GM06990 (cell line): ENCODE measurements at regions not wholly inside any gene's neighbourhood (a gene's known extent, or its start where the extent isn't known, plus 50 kb on each side); places are given as distances from the start of the nearest gene placed in this dataset.

Source experiments
- DNase-seq: peaks from one replicate; pipeline ENCODE4 v3.0.0-alpha.2; 2011; ENCODE audit not compliant: insufficient read length; ENCODE audit errors: extremely low read depth
- H3K27me3 ChIP-seq: replicated peaks from 2 replicates; pipeline ENCODE4 v1.6.0; 2011; ENCODE audit warnings: low read length; ENCODE audit not compliant: control insufficient read depth, insufficient read depth
- H3K36me3 ChIP-seq: 2 replicates; pipeline ENCODE4 v1.5.1; 2011; ENCODE audit warnings: low read length; ENCODE audit not compliant: control insufficient read depth, insufficient read depth
- H3K4me3 ChIP-seq: replicated peaks from 2 replicates; pipeline ENCODE4 v1.5.1; 2011; ENCODE audit warnings: low read depth, mild to moderate bottlenecking, control low read depth, low read length
- TF ChIP-seq, protein P1 (sequence below): IDR thresholded peaks from 2 replicates; pipeline ENCODE4 v1.5.1; 2011; ENCODE audit warnings: low read length, control low read depth, mild to moderate bottlenecking, inconsistent platforms; ENCODE audit not compliant: insufficient read depth, poor library complexity, severe bottlenecking

DNA sequence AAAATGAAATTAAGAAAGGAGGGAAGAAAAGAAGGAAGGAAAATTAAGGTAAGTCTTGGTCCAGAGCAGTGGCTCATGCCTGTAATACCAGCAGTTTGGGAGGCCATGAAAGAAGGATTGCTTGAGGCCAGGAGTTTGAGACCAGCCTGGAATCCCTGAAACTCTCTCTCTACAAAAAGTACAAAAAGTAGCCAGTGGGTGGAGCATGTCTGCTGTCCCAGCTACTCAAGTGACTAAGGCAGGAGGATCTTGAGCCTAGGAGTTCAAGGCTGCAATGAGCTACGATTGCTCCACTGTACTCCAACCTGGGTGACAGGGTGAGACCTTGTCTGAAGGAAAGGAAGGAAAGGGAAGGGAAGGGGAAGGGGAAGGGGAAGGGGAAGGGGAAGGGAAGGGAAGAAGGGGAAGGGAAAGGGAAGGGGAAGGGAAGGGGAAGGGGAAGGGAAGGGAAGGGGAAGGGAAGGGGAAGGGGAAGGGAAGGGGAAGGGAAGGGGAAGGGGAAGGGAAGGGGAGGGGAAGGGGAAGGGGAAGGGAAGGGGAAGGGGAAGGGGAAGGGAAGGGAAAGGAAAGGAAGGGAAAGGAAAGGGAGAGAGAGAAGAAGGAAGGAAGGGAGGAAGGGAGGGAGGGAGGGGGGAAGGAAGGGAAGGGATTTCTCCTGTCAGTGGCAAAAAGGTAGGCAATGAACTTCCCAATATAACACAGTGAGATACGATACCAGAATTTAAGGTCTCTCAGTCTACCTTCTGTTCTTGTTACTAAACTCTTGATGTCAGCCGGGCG, 412.8 kb downstream of the CMPK2 start:
- Histone ChIP-seq H3K4me3 (no peak overlapping the region), H3K36me3 (no peaks in the 10 kb centered on the region), H3K27me3 (no peaks in the 10 kb centered on the region)
- TF ChIP-seq, protein P1, sequence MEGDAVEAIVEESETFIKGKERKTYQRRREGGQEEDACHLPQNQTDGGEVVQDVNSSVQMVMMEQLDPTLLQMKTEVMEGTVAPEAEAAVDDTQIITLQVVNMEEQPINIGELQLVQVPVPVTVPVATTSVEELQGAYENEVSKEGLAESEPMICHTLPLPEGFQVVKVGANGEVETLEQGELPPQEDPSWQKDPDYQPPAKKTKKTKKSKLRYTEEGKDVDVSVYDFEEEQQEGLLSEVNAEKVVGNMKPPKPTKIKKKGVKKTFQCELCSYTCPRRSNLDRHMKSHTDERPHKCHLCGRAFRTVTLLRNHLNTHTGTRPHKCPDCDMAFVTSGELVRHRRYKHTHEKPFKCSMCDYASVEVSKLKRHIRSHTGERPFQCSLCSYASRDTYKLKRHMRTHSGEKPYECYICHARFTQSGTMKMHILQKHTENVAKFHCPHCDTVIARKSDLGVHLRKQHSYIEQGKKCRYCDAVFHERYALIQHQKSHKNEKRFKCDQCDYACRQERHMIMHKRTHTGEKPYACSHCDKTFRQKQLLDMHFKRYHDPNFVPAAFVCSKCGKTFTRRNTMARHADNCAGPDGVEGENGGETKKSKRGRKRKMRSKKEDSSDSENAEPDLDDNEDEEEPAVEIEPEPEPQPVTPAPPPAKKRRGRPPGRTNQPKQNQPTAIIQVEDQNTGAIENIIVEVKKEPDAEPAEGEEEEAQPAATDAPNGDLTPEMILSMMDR, result peak; percentile 35
- DNase-seq, result no peak

DNA sequence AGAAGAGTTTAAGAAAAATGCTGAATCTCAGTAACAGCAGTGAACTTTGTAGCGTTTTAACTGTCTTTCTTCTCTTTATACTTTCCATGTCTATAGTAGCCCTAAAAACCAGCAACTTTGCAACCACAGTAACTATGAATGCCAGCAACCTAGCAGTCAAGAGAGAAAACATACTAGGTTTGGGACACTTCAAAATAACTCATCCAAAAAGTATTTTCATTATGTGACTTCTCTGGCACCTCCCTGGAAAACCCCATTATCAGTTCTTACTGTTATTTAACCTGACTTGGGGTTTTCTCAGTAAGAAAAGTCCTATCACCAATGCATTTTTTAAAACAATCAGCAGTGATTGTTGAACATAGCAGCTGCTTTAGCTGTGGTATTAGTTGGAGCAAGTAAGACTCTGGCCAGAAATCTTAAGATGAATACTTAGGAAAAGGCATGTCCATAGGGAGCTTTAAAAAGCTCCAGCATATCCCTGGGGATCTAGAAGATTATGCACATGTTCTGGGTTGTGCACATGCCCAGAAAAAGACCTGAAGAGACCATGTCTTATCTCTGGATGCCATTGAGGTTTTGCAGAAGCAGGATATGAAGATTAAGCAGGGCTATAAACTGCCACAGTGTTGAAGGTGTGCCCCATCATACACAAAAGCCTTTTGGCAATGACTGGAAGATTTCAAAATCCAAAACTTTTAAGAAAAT, 411.3 kb downstream of the CMPK2 start:
- Histone ChIP-seq H3K36me3 (no peaks in the 10 kb centered on the region), H3K4me3 (no peak overlapping the region), H3K27me3 (no peaks in the 10 kb centered on the region)

DNA sequence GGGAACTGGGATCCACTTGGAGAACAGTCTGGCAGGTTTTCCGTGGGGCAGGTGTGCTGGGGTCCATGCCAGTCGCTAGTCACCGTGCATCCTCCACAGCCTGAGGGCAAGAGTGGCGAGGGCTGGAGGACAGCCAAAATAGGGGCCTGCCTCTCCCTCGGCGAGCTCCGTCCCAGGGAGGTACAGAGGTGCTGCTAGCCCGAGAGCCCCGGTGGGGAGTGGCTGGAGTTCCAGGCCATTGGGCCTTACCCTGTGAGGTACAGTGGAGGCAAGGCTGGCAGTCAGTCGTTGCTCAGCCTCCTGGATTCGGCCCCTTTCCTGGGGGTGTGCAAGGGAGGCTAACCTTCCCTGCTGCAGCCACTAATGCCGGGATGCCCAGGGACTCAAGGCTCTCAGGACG, 406.6 kb downstream of the CMPK2 start:
- no peaks in the 10 kb centered on the region for H3K36me3 ChIP-seq

More for the DNA sequence above, 411.3 kb downstream of the CMPK2 start:
- no peak for DNase-seq
- TF ChIP-seq, protein P1, result no peak

DNA sequence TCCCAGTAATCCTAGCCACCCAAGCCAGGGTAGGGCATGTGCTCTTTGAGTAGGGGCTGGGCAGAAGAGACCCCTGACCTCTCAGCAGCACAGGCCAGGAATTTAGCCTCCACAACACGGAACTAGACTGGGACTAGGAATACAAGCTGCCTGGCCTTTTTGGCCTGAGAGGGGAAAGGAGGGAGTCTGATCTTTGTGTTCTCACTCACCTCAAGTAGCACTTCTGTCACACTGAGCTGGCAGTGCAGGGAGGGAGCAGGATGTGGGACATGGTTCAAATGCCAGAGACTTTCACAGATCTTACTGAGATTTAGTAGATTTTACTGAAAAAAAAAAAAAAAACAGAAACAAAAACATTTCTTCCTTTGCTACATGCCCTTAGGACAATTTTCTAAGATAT, 395.2 kb downstream of the CMPK2 start:
- Histone ChIP-seq H3K4me3 (no peak overlapping the region), H3K27me3 (no peaks in the 10 kb centered on the region), H3K36me3 (no peaks in the 10 kb centered on the region)
- no peak for DNase-seq
- TF ChIP-seq, protein P1, result no peak

More for the DNA sequence above, 406.6 kb downstream of the CMPK2 start:
- DNase-seq, result no peak
- Histone ChIP-seq H3K27me3 (no peaks in the 10 kb centered on the region), H3K4me3 (no peak overlapping the region)
- TF ChIP-seq, protein P1, result no peak

DNA sequence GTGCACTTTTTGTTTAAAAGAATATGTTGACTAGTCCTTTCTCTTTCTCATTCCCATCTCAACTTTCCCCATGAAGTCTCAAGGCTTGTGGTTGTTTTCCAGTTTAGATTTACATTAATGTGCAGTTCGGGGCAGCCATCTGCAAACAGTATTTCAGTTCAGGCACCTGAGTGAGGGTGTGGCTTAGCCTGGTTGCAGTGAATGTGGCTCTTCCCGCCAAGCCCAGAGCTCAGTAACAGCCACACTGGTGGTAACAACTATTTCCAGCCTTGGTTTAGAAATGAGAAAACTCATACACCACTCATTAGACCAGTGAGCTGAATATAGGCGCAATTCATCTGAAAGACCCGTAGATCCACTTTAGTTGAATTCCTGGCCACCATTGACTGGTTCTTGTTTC, 394.3 kb downstream of the CMPK2 start:
- DNase-seq, result no peak
- Histone ChIP-seq H3K27me3 (no peaks in the 10 kb centered on the region), H3K36me3 (no peaks in the 10 kb centered on the region), H3K4me3 (no peak overlapping the region)
- TF ChIP-seq, protein P1, result no peak
